Gastroesophageal sphincter (tissue), 3 donors: ENCODE measurements at regions not wholly inside any gene's neighbourhood (a gene's known extent, or its start where the extent isn't known, plus 50 kb on each side); places are given as distances from the start of the nearest gene placed in this dataset.

Source experiments
- EP300 ChIP-seq: sonication (generic); formaldehyde crosslinking; IDR thresholded peaks from one replicate; pipeline ENCODE4 v1.6.1; 2017; ENCODE audit warnings: antibody characterized with exemption, mild to moderate bottlenecking
- POLR2AphosphoS5 ChIP-seq: sonication (generic); formaldehyde crosslinking; IDR thresholded peaks from one replicate; pipeline ENCODE4 v1.6.1; 2017; ENCODE audit warnings: antibody characterized with exemption
- TF ChIP-seq, protein P1 (sequence below), 4 experiments: fragments of 200-600 bp in 2 of 4; fragments of 450-650 bp in 2 of 4; sonication (generic) in 1 of 4; IDR thresholded peaks; one replicate each; pipeline ENCODE4 v1.5.1; 2017 to 2019; ENCODE audit warnings: antibody characterized with exemption in 4 of 4, mild to moderate bottlenecking in 2 of 4, moderate library complexity in 2 of 4

DNA sequence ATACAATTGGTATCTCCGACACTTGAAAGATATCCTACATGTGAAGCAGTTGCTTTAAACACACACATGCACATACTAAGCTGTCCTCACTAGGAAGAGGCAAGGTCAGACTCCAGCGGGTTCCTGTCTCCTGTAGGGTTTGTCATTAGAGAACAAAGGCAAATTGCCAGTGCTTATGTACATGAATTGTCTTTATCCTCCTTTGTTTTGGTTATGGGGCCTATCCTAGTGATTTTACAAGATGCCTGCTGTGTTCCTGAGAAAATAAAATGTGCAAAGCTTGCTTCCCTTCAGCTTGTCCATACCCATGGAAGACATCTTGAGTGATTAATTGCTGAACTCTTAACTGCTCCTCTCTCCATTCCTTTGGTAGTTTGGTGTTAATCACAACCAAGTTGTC, 86.7 kb upstream of the SLC39A10 start:
- TF ChIP-seq, protein P1, sequence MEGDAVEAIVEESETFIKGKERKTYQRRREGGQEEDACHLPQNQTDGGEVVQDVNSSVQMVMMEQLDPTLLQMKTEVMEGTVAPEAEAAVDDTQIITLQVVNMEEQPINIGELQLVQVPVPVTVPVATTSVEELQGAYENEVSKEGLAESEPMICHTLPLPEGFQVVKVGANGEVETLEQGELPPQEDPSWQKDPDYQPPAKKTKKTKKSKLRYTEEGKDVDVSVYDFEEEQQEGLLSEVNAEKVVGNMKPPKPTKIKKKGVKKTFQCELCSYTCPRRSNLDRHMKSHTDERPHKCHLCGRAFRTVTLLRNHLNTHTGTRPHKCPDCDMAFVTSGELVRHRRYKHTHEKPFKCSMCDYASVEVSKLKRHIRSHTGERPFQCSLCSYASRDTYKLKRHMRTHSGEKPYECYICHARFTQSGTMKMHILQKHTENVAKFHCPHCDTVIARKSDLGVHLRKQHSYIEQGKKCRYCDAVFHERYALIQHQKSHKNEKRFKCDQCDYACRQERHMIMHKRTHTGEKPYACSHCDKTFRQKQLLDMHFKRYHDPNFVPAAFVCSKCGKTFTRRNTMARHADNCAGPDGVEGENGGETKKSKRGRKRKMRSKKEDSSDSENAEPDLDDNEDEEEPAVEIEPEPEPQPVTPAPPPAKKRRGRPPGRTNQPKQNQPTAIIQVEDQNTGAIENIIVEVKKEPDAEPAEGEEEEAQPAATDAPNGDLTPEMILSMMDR (IDR thresholded peaks at IDR 0.05): no peak
- no peak for TF ChIP-seq EP300
- no peak for TF ChIP-seq POLR2AphosphoS5
